Rectal smooth muscle tissue (tissue), 1 donor: ENCODE measurements at regions not wholly inside any gene's neighbourhood (a gene's known extent, or its start where the extent isn't known, plus 50 kb on each side); places are given as distances from the start of the nearest gene placed in this dataset.

Source experiments
- H3K27ac ChIP-seq: one replicate; pipeline ENCODE4 v1.7.0; 2013; ENCODE audit warnings: low read depth, low read length, inconsistent platforms
- H3K27me3 ChIP-seq: one replicate; pipeline ENCODE4 v1.7.0; 2013; ENCODE audit warnings: low read length; ENCODE audit not compliant: control insufficient read depth, insufficient read depth
- H3K36me3 ChIP-seq: one replicate; pipeline ENCODE4 v1.7.0; 2013; ENCODE audit warnings: low read length; ENCODE audit not compliant: control insufficient read depth, insufficient read depth
- H3K4me1 ChIP-seq: one replicate; pipeline ENCODE4 v1.7.0; 2013; ENCODE audit warnings: low read length; ENCODE audit not compliant: control insufficient read depth, insufficient read depth
- H3K4me3 ChIP-seq: one replicate; pipeline ENCODE4 v1.7.0; 2013; ENCODE audit warnings: low read length
- H3K9ac ChIP-seq: one replicate; pipeline ENCODE4 v1.7.0; 2013; ENCODE audit warnings: low read length

- Histone ChIP-seq H3K27ac (no peak overlapping the region), H3K27me3 (no peaks in the 10 kb centered on the region), H3K36me3 (no peaks in the 10 kb centered on the region), H3K4me1 (no peaks in the 10 kb centered on the region), H3K9ac (no peak overlapping the region), H3K4me3 (no peak overlapping the region)
Measured at GRCh38 chr14:62003701-62004100, 241.5 kb downstream of the SNAPC1 start.

GRCh38 chr14:62006116-62006731 lies 244.0 kb downstream of the SNAPC1 start:
- Histone ChIP-seq H3K4me1 (no peaks in the 10 kb centered on the region), H3K9ac (no peak overlapping the region)

GRCh38 chr14:62015243-62015642 lies 253.0 kb downstream of the SNAPC1 start:
- Histone ChIP-seq H3K4me1 (no peaks in the 10 kb centered on the region), H3K4me3 (no peak overlapping the region), H3K36me3 (no peaks in the 10 kb centered on the region), H3K27ac (no peak overlapping the region), H3K27me3 (no peaks in the 10 kb centered on the region), H3K9ac (no peak overlapping the region)

More at GRCh38 chr14:62006116-62006731, 244.0 kb downstream of the SNAPC1 start:
- Histone ChIP-seq H3K27me3 (no peaks in the 10 kb centered on the region), H3K27ac (no peak overlapping the region), H3K36me3 (no peaks in the 10 kb centered on the region), H3K4me3 (no peak overlapping the region)

GRCh38 chr14:62015945-62016344 lies 253.7 kb downstream of the SNAPC1 start:
- no peak overlapping the region for H3K9ac ChIP-seq

GRCh38 chr14:62017651-62018230 lies 255.5 kb downstream of the SNAPC1 start:
- H3K36me3 ChIP-seq, result no peaks in the 10 kb centered on the region
- H3K4me1 ChIP-seq, result no peaks in the 10 kb centered on the region
- no peak overlapping the region for H3K4me3 ChIP-seq
- no peak overlapping the region for H3K9ac ChIP-seq
- no peaks in the 10 kb centered on the region for H3K27me3 ChIP-seq
- no peak overlapping the region for H3K27ac ChIP-seq

More at GRCh38 chr14:62015945-62016344, 253.7 kb downstream of the SNAPC1 start:
- H3K4me1 ChIP-seq, result no peaks in the 10 kb centered on the region
- no peaks in the 10 kb centered on the region for H3K36me3 ChIP-seq
- no peak overlapping the region for H3K4me3 ChIP-seq
- H3K27me3 ChIP-seq, result no peaks in the 10 kb centered on the region
- no peak overlapping the region for H3K27ac ChIP-seq

GRCh38 chr14:62018606-62019005 lies 256.4 kb downstream of the SNAPC1 start:
- no peaks in the 10 kb centered on the region for H3K27me3 ChIP-seq
- no peaks in the 10 kb centered on the region for H3K36me3 ChIP-seq
- H3K27ac ChIP-seq, result no peak overlapping the region
- H3K4me1 ChIP-seq, result no peaks in the 10 kb centered on the region
- no peak overlapping the region for H3K9ac ChIP-seq
- no peak overlapping the region for H3K4me3 ChIP-seq

- Histone ChIP-seq H3K36me3 (no peaks in the 10 kb centered on the region), H3K9ac (no peak overlapping the region), H3K4me3 (no peak overlapping the region), H3K27ac (no peak overlapping the region), H3K27me3 (no peaks in the 10 kb centered on the region), H3K4me1 (no peaks in the 10 kb centered on the region)
Measured at GRCh38 chr14:62027958-62028357, 265.7 kb downstream of the SNAPC1 start.

GRCh38 chr14:62029569-62029924 lies 267.3 kb downstream of the SNAPC1 start:
- no peaks in the 10 kb centered on the region for H3K27me3 ChIP-seq

GRCh38 chr14:62030387-62030786 lies 268.2 kb downstream of the SNAPC1 start:
- H3K9ac ChIP-seq, result no peak overlapping the region
- no peaks in the 10 kb centered on the region for H3K36me3 ChIP-seq
- H3K27me3 ChIP-seq, result no peaks in the 10 kb centered on the region
- no peak overlapping the region for H3K27ac ChIP-seq
- no peaks in the 10 kb centered on the region for H3K4me1 ChIP-seq
- H3K4me3 ChIP-seq, result no peak overlapping the region

More at GRCh38 chr14:62029569-62029924, 267.3 kb downstream of the SNAPC1 start:
- Histone ChIP-seq H3K4me1 (no peaks in the 10 kb centered on the region), H3K36me3 (no peaks in the 10 kb centered on the region), H3K9ac (no peak overlapping the region), H3K27ac (no peak overlapping the region), H3K4me3 (no peak overlapping the region)

GRCh38 chr14:62031504-62031903 lies 269.3 kb downstream of the SNAPC1 start:
- H3K4me3 ChIP-seq, result no peak overlapping the region
- H3K36me3 ChIP-seq, result no peaks in the 10 kb centered on the region
- H3K27ac ChIP-seq, result no peak overlapping the region
- H3K27me3 ChIP-seq, result no peaks in the 10 kb centered on the region
- no peaks in the 10 kb centered on the region for H3K4me1 ChIP-seq
- no peak overlapping the region for H3K9ac ChIP-seq

- no peaks in the 10 kb centered on the region for H3K4me1 ChIP-seq
- no peaks in the 10 kb centered on the region for H3K27me3 ChIP-seq
- no peak overlapping the region for H3K4me3 ChIP-seq
- H3K27ac ChIP-seq, result no peak overlapping the region
- no peak overlapping the region for H3K9ac ChIP-seq
- no peaks in the 10 kb centered on the region for H3K36me3 ChIP-seq
Measured at GRCh38 chr14:62053188-62053587, 291.0 kb downstream of the SNAPC1 start.

GRCh38 chr14:62056789-62057188 lies 294.6 kb downstream of the SNAPC1 start:
- Histone ChIP-seq H3K4me3 (no peak overlapping the region), H3K27ac (no peak overlapping the region), H3K36me3 (no peaks in the 10 kb centered on the region), H3K27me3 (no peaks in the 10 kb centered on the region), H3K4me1 (no peaks in the 10 kb centered on the region), H3K9ac (no peak overlapping the region)

- Histone ChIP-seq H3K36me3 (no peaks in the 10 kb centered on the region), H3K4me1 (no peaks in the 10 kb centered on the region), H3K27me3 (no peaks in the 10 kb centered on the region), H3K4me3 (no peak overlapping the region), H3K27ac (no peak overlapping the region), H3K9ac (no peak overlapping the region)
Measured at GRCh38 chr14:62062645-62063044, 300.4 kb downstream of the SNAPC1 start.
